Astrocyte (in vitro differentiated cells and primary cell): ENCODE measurements at regions not wholly inside any gene's neighbourhood (a gene's known extent, or its start where the extent isn't known, plus 50 kb on each side); places are given as distances from the start of the nearest gene placed in this dataset.

Experiments used
- DNase-seq: peaks from one replicate; pipeline ENCODE4 v3.0.0-alpha.2; 2010; ENCODE audit warnings: low read depth
- FAIRE-seq: peaks from 2 replicates; lab custom pipeline; 2011; peaks lifted over from hg19 to GRCh38; lab: Jason Lieb, UNC
- H2AFZ ChIP-seq: 2 replicates; pipeline ENCODE4 v1.6.0; 2012; ENCODE audit warnings: low read depth, low read length, inconsistent platforms
- H3K27ac ChIP-seq: 2 replicates; pipeline ENCODE4 v1.5.1; 2011; ENCODE audit warnings: low read depth, low read length, inconsistent platforms
- H3K27me3 ChIP-seq: 2 replicates; pipeline ENCODE4 v1.6.0; 2011; ENCODE audit warnings: low read length, inconsistent platforms; ENCODE audit not compliant: insufficient read depth
- H3K36me3 ChIP-seq: 2 replicates; pipeline ENCODE4 v1.5.1; 2011; ENCODE audit warnings: low read length, inconsistent platforms; ENCODE audit not compliant: insufficient read depth
- H3K4me1 ChIP-seq: 2 replicates; pipeline ENCODE4 v1.5.1; 2011; ENCODE audit warnings: low read length, inconsistent platforms; ENCODE audit not compliant: insufficient read depth
- H3K4me2 ChIP-seq: 2 replicates; pipeline ENCODE4 v1.6.0; 2012; ENCODE audit warnings: low read length, inconsistent platforms
- H3K4me3 ChIP-seq: 2 replicates; pipeline ENCODE4 v1.5.1; 2011; ENCODE audit warnings: low read depth, mild to moderate bottlenecking, low read length, inconsistent platforms; ENCODE audit not compliant: insufficient read depth
- H3K79me2 ChIP-seq: 2 replicates; pipeline ENCODE4 v1.6.0; 2012; ENCODE audit warnings: mild to moderate bottlenecking, low read length, inconsistent platforms; ENCODE audit not compliant: insufficient read depth
- H3K9ac ChIP-seq: 2 replicates; pipeline ENCODE4 v1.6.0; 2012; ENCODE audit warnings: mild to moderate bottlenecking, low read length, inconsistent platforms
- H3K9me3 ChIP-seq: 2 replicates; pipeline ENCODE4 v1.5.1; 2012; ENCODE audit warnings: low read depth, mild to moderate bottlenecking, low read length, inconsistent platforms; ENCODE audit not compliant: insufficient read depth
- H4K20me1 ChIP-seq: 2 replicates; pipeline ENCODE4 v1.6.0; 2012; ENCODE audit warnings: low read length, inconsistent platforms; ENCODE audit not compliant: insufficient read depth
- H3K27ac Mint-ChIP-seq: one replicate; pipeline ENCODE4 v1.8.0; 2021; ENCODE audit warnings: mild to moderate bottlenecking, mixed read lengths; ENCODE audit not compliant: unreplicated experiment
- H3K27me3 Mint-ChIP-seq: one replicate; pipeline ENCODE4 v1.8.0; 2021; ENCODE audit warnings: low read depth, mixed read lengths; ENCODE audit not compliant: unreplicated experiment
- H3K36me3 Mint-ChIP-seq: one replicate; pipeline ENCODE4 v1.8.0; 2021; ENCODE audit warnings: low read depth, mixed read lengths; ENCODE audit not compliant: unreplicated experiment
- H3K4me1 Mint-ChIP-seq: one replicate; pipeline ENCODE4 v1.8.0; 2021; ENCODE audit warnings: low read depth, mixed read lengths; ENCODE audit not compliant: unreplicated experiment
- H3K4me3 Mint-ChIP-seq: one replicate; pipeline ENCODE4 v1.8.0; 2021; ENCODE audit warnings: mild to moderate bottlenecking, moderate library complexity, mixed read lengths; ENCODE audit not compliant: unreplicated experiment
- H3K9me3 Mint-ChIP-seq: one replicate; pipeline ENCODE4 v1.8.0; 2021; ENCODE audit warnings: mild to moderate bottlenecking, mixed read lengths; ENCODE audit not compliant: unreplicated experiment
- EZH2 ChIP-seq: IDR thresholded peaks from 2 replicates; pipeline ENCODE4 v1.6.1; 2012; ENCODE audit warnings: mild to moderate bottlenecking, low read length, inconsistent platforms; ENCODE audit not compliant: insufficient read depth
- TF ChIP-seq, protein P1 (sequence below): IDR thresholded peaks from 2 replicates; pipeline ENCODE4 v1.5.1; 2011; ENCODE audit warnings: low read depth, mild to moderate bottlenecking, inconsistent platforms, low read length, moderate library complexity; ENCODE audit not compliant: insufficient read depth

DNA sequence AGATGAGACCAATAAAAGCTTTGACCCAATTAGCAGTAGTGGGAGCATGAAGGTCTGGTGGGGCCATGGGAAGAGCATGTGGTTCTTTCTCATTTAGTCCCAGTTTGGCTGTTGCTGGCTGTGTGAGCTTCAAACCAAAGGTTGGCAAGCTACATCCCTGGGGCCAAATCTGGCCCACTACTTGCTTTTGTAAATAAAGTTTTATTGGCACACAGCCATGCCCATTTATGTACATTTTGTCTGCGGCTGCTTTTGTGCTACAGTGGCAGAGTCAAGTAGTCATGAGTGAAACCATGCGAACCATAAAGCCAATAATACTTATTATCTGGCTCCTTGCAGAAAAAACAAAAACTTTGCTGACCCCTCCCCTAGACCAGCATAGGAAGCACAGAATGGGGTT is 196.9 kb downstream of the PRDM2 start:
- no peaks in the 10 kb centered on the region for H3K9me3 ChIP-seq
- TF ChIP-seq, protein P1, sequence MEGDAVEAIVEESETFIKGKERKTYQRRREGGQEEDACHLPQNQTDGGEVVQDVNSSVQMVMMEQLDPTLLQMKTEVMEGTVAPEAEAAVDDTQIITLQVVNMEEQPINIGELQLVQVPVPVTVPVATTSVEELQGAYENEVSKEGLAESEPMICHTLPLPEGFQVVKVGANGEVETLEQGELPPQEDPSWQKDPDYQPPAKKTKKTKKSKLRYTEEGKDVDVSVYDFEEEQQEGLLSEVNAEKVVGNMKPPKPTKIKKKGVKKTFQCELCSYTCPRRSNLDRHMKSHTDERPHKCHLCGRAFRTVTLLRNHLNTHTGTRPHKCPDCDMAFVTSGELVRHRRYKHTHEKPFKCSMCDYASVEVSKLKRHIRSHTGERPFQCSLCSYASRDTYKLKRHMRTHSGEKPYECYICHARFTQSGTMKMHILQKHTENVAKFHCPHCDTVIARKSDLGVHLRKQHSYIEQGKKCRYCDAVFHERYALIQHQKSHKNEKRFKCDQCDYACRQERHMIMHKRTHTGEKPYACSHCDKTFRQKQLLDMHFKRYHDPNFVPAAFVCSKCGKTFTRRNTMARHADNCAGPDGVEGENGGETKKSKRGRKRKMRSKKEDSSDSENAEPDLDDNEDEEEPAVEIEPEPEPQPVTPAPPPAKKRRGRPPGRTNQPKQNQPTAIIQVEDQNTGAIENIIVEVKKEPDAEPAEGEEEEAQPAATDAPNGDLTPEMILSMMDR, result no peak
- TF ChIP-seq EZH2, result no peak
- Mint-ChIP-seq H3K4me1 (peaks cover 2% of the 10 kb centered on the region), H3K9me3 (no peaks in the 10 kb centered on the region), H3K27me3 (peaks cover 65% of the 10 kb centered on the region), H3K27ac (no peak overlapping the region), H3K4me3 (no peak overlapping the region), H3K36me3 (peaks cover 3% of the 10 kb centered on the region)
- no peaks in the 10 kb centered on the region for H3K36me3 ChIP-seq
- H3K4me2 ChIP-seq, result no peak overlapping the region
- no peaks in the 10 kb centered on the region for H3K79me2 ChIP-seq
- H4K20me1 ChIP-seq, result no peaks in the 10 kb centered on the region
- H3K4me3 ChIP-seq, result no peak overlapping the region
- no peak for DNase-seq
- no peak overlapping the region for H2AFZ ChIP-seq
- peaks cover 14% of the 10 kb centered on the region for H3K27me3 ChIP-seq
- H3K27ac ChIP-seq, result no peak overlapping the region
- no peak overlapping the region for H3K9ac ChIP-seq
- FAIRE-seq, result no peak
- no peaks in the 10 kb centered on the region for H3K4me1 ChIP-seq

DNA sequence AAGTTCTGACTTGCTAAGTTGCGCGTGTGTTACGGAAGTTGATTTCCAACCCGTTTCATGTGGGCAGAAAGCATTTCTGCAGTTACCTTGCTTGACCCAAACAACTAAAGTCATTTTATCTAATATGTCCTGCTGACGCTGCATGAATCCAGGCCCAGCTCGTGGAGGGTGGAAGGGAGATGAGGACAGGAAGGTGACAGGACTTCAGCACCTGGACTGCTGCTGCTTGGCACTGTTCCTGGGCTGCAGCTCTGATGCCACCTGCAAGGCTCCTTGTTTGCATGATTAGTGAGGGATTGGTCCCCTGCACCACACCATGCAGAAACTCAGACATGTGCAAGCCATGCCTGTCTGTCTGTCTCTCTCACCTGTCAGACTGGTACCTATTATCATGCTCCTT is 198.4 kb downstream of the PRDM2 start:
- H3K4me3 ChIP-seq, result no peak overlapping the region

DNA sequence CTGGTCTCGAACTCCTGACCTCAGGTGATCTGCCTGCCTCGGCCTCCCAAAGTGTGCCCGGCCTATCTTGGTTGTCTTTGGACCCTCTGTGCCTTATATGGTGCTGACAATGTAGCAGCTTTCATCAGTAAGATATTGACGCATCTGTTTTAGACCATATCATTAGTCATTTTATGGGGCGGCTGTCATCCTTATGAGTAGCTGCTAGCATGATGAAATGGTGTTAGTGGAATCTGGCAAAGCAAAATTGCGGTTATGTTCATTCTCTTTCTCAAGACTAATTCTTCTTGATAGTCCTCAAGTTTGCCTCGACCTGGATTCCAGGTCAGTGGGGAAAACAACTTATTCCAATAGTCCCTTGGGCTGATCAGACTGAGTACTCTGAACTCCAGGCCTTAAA is 199.9 kb downstream of the PRDM2 start:
- H3K36me3 Mint-ChIP-seq, result no peaks in the 10 kb centered on the region
- Histone ChIP-seq H3K36me3 (no peaks in the 10 kb centered on the region), H3K9ac (no peak overlapping the region), H3K27me3 (no peaks in the 10 kb centered on the region), H3K79me2 (no peaks in the 10 kb centered on the region), H4K20me1 (no peaks in the 10 kb centered on the region), H2AFZ (no peak overlapping the region), H3K4me3 (no peak overlapping the region), H3K9me3 (no peaks in the 10 kb centered on the region), H3K4me1 (no peaks in the 10 kb centered on the region), H3K27ac (no peak overlapping the region), H3K4me2 (no peak overlapping the region)
- H3K4me3 Mint-ChIP-seq, result no peak overlapping the region
- TF ChIP-seq, protein P1, result no peak
- TF ChIP-seq EZH2, result no peak
- peaks cover 55% of the 10 kb centered on the region for H3K27me3 Mint-ChIP-seq
- no peak overlapping the region for H3K27ac Mint-ChIP-seq
- FAIRE-seq (no peak), DNase-seq (no peak)
- H3K9me3 Mint-ChIP-seq, result peaks cover 4% of the 10 kb centered on the region
- H3K4me1 Mint-ChIP-seq, result no peaks in the 10 kb centered on the region

More for the DNA sequence above, 198.4 kb downstream of the PRDM2 start:
- Mint-ChIP-seq H3K27ac (peak overlapping the region; percentile 60), H3K27me3 (peaks cover 63% of the 10 kb centered on the region), H3K4me3 (no peak overlapping the region), H3K9me3 (no peaks in the 10 kb centered on the region), H3K36me3 (no peaks in the 10 kb centered on the region), H3K4me1 (no peaks in the 10 kb centered on the region)
- Histone ChIP-seq H4K20me1 (no peaks in the 10 kb centered on the region), H3K36me3 (no peaks in the 10 kb centered on the region), H3K9me3 (no peaks in the 10 kb centered on the region), H3K27me3 (peaks cover 5% of the 10 kb centered on the region), H3K27ac (no peak overlapping the region), H2AFZ (no peak overlapping the region), H3K4me2 (no peak overlapping the region), H3K4me1 (no peaks in the 10 kb centered on the region), H3K9ac (no peak overlapping the region), H3K79me2 (no peaks in the 10 kb centered on the region)
- FAIRE-seq (no peak), DNase-seq (no peak)
- no peak for TF ChIP-seq EZH2
- TF ChIP-seq, protein P1, result no peak
